ENCODE measurements at regions not wholly inside any gene's neighbourhood (a gene's known extent, or its start where the extent isn't known, plus 50 kb on each side); places are given as distances from the start of the nearest gene placed in this dataset.

DNA sequence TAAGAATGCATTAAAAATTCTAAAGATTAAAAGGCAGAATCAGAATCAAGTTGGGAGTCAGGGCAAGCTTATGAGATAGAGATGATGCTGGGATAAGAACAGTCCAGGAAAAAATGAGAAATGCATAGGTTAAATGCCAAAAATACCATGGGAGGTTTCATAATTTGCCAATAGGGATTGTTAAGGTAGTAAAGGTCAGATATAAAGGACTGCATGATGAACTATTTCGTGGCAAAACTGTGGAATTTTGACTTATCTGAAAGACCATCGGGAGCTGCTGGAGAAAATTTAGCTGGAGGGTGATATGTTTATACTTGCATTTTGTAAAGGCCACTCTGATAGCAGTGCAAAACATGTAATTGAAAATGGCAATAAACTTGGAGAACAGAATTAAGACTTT, 1872.8 kb upstream of the ACO1 start:
- H2BK120ac ChIP-seq (ENCODE audit: low read depth, low read length): no peak overlapping the region
- H3K4me2 ChIP-seq (ENCODE audit: low read depth, low read length): no peak overlapping the region
- in situ Hi-C loops (cut with MboI; ENCODE audit: low sequenced_read_pairs): no loop called here
- no peaks in the 10 kb centered on the region for H4K20me1 ChIP-seq (ENCODE audit: insufficient read depth, low read length)
- H4K8ac ChIP-seq (ENCODE audit: low read depth in 2 of 2, low read length in 2 of 2): no peak overlapping the region
- WGBS, 2 experiments (ENCODE audit: extremely low coverage in 2 of 2, insufficient read length in 1 of 2): 8% methylated on average over 2 of the region's 2 CpGs; no CpG with 5 or more reads in 1 of the 2 experiments
- BruUV-seq (replicated peaks): no TSS peak
- no peaks in the 10 kb centered on the region for H3K79me1 ChIP-seq (ENCODE audit: low read depth in 1 of 2, low read length in 2 of 2)
- H2BK5ac ChIP-seq (ENCODE audit: low read depth, low read length, poor library complexity, severe bottlenecking): no peak overlapping the region
- ATAC-seq (ENCODE audit: low read depth) (no peak), DNase-seq (no peak)
- TF ChIP-seq, protein P1, sequence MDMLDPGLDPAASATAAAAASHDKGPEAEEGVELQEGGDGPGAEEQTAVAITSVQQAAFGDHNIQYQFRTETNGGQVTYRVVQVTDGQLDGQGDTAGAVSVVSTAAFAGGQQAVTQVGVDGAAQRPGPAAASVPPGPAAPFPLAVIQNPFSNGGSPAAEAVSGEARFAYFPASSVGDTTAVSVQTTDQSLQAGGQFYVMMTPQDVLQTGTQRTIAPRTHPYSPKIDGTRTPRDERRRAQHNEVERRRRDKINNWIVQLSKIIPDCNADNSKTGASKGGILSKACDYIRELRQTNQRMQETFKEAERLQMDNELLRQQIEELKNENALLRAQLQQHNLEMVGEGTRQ (IDR thresholded peaks at IDR 0.05; ENCODE audit: low read depth, low read length): no peak
- TF ChIP-seq SMC3 (IDR thresholded peaks at IDR 0.05; ENCODE audit: low read depth, low read length) (no peak), CHD1 (IDR thresholded peaks at IDR 0.05; ENCODE audit: low read depth, low read length) (no peak), MAFK (IDR thresholded peaks at IDR 0.05; ENCODE audit: low read depth, low read length) (no peak), MXI1 (IDR thresholded peaks at IDR 0.05; ENCODE audit: borderline replicate concordance, low read depth, low read length) (no peak), NFE2L2 (IDR thresholded peaks at IDR 0.05; ENCODE audit: low read depth, low read length) (no peak), POLR2A (IDR thresholded peaks at IDR 0.05; ENCODE audit: low read depth, low read length) (no peak), FOS (IDR thresholded peaks at IDR 0.05; ENCODE audit: low read depth, low read length) (no peak), BHLHE40 (IDR thresholded peaks at IDR 0.05; ENCODE audit: low read depth, low read length) (no peak), CEBPB (IDR thresholded peaks at IDR 0.05; ENCODE audit: low read depth, low read length) (no peak), RFX5 (IDR thresholded peaks at IDR 0.05; ENCODE audit: low read depth, low read length) (no peak), MAZ (IDR thresholded peaks at IDR 0.05; ENCODE audit: borderline replicate concordance, low read depth, low read length) (no peak), RAD21 (IDR thresholded peaks at IDR 0.05; ENCODE audit: low read length) (no peak), RCOR1 (IDR thresholded peaks at IDR 0.05; ENCODE audit: insufficient replicate concordance, low read length) (no peak)
- TF ChIP-seq, protein P2, sequence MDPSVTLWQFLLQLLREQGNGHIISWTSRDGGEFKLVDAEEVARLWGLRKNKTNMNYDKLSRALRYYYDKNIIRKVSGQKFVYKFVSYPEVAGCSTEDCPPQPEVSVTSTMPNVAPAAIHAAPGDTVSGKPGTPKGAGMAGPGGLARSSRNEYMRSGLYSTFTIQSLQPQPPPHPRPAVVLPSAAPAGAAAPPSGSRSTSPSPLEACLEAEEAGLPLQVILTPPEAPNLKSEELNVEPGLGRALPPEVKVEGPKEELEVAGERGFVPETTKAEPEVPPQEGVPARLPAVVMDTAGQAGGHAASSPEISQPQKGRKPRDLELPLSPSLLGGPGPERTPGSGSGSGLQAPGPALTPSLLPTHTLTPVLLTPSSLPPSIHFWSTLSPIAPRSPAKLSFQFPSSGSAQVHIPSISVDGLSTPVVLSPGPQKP (IDR thresholded peaks at IDR 0.05; ENCODE audit: borderline replicate concordance, low read depth, low read length): no peak
- TF ChIP-seq, protein P3, sequence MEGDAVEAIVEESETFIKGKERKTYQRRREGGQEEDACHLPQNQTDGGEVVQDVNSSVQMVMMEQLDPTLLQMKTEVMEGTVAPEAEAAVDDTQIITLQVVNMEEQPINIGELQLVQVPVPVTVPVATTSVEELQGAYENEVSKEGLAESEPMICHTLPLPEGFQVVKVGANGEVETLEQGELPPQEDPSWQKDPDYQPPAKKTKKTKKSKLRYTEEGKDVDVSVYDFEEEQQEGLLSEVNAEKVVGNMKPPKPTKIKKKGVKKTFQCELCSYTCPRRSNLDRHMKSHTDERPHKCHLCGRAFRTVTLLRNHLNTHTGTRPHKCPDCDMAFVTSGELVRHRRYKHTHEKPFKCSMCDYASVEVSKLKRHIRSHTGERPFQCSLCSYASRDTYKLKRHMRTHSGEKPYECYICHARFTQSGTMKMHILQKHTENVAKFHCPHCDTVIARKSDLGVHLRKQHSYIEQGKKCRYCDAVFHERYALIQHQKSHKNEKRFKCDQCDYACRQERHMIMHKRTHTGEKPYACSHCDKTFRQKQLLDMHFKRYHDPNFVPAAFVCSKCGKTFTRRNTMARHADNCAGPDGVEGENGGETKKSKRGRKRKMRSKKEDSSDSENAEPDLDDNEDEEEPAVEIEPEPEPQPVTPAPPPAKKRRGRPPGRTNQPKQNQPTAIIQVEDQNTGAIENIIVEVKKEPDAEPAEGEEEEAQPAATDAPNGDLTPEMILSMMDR (conservative IDR thresholded peaks at IDR 0.05; ENCODE audit: low read depth, low read length): no peak
- no peak overlapping the region for H4K91ac ChIP-seq (ENCODE audit: insufficient read depth, low read depth, low read length)
- dilution Hi-C loops (cut with HindIII; ENCODE audit: low sequenced_read_pairs, unreplicated experiment): no loop called here
- H2AFZ ChIP-seq (replicated peaks; ENCODE audit: low read length, poor library complexity): no peak overlapping the region
- no peak overlapping the region for H3K23ac ChIP-seq (ENCODE audit: low read depth, low read length)
- no peak overlapping the region for H3K4ac ChIP-seq (ENCODE audit: low read depth, low read length)
- ChIA-PET POLR2A (ENCODE audit: unreplicated experiment) (no interaction called here), CTCF (no interaction called here)
- no peak overlapping the region for H3K4me3 ChIP-seq (ENCODE audit: insufficient read depth, low read depth, low read length)
- H2AK9ac ChIP-seq (replicated peaks; ENCODE audit: low read depth, low read length, poor library complexity): no peak overlapping the region
- H3K36me3 ChIP-seq (ENCODE audit: control insufficient read depth, insufficient read depth, low read length): no peaks in the 10 kb centered on the region
- no peak overlapping the region for H3K27ac ChIP-seq (ENCODE audit: insufficient read depth, low read length)
- intact Hi-C loops (cut with micrococcal nuclease): no loop called here
- H3K27me3 ChIP-seq (ENCODE audit: control insufficient read depth, insufficient read depth, low read length): no peaks in the 10 kb centered on the region
- H4K5ac ChIP-seq (ENCODE audit: low read depth, low read length): no peak overlapping the region
- H3K9me3 ChIP-seq (ENCODE audit: control insufficient read depth, insufficient read depth, low read length): peaks cover 8% of the 10 kb centered on the region
- H2BK20ac ChIP-seq (ENCODE audit: low read depth, low read length): no peak overlapping the region
- H3K14ac ChIP-seq (replicated peaks; ENCODE audit: low read depth, low read length): no peak overlapping the region
- no peak overlapping the region for H3K18ac ChIP-seq (ENCODE audit: low read depth, low read length)
- no peaks in the 10 kb centered on the region for H3K9me1 ChIP-seq (ENCODE audit: insufficient read depth, low read length)
- no peak overlapping the region for H2BK15ac ChIP-seq (ENCODE audit: low read depth, low read length)
- H3K56ac ChIP-seq (ENCODE audit: extremely low read depth, insufficient read depth, low read length): no peak overlapping the region
- no peak overlapping the region for H2AK5ac ChIP-seq (ENCODE audit: low read depth, low read length)
- no peak overlapping the region for H3K9ac ChIP-seq (ENCODE audit: low read depth, low read length)
- no peaks in the 10 kb centered on the region for H3K4me1 ChIP-seq (ENCODE audit: control insufficient read depth, insufficient read depth, low read length)
